Calu3 (cell line): ENCODE measurements at regions not wholly inside any gene's neighbourhood (a gene's known extent, or its start where the extent isn't known, plus 50 kb on each side); places are given as distances from the start of the nearest gene placed in this dataset.

Experiments
- BruUV-seq: library from RNA; stranded (reverse); fragments of 400-500 nt; replicated peaks from 2 replicates; lab custom pipeline; 2021; lab: Mats Ljungman, UMichigan
- CTCF ChIA-PET: fragments of 300-600 bp; sonication (Branson Sonifier 250); formaldehyde crosslinking; loops from one replicate; lab custom pipeline; 2022; ENCODE audit warnings: antibody characterized with exemption; lab: Charles Lee
- DNase-seq: peaks from one replicate; pipeline ENCODE4 v3.0.0; 2022
- H3K27ac Mint-ChIP-seq: one replicate; pipeline ENCODE4 v1.8.0; 2022; ENCODE audit warnings: mixed read lengths; ENCODE audit not compliant: unreplicated experiment
- H3K27me3 Mint-ChIP-seq: one replicate; pipeline ENCODE4 v1.8.0; 2022; ENCODE audit warnings: mixed read lengths; ENCODE audit not compliant: unreplicated experiment
- H3K36me3 Mint-ChIP-seq: one replicate; pipeline ENCODE4 v1.8.0; 2022; ENCODE audit warnings: mild to moderate bottlenecking, moderate library complexity, mixed read lengths; ENCODE audit not compliant: insufficient read depth, unreplicated experiment
- H3K4me1 Mint-ChIP-seq: one replicate; pipeline ENCODE4 v1.8.0; 2022; ENCODE audit warnings: mild to moderate bottlenecking, low read depth, mixed read lengths; ENCODE audit not compliant: unreplicated experiment
- H3K4me3 Mint-ChIP-seq: one replicate; pipeline ENCODE4 v1.8.0; 2022; ENCODE audit warnings: mild to moderate bottlenecking, low read depth, moderate library complexity, mixed read lengths; ENCODE audit not compliant: unreplicated experiment
- H3K9me3 Mint-ChIP-seq: one replicate; pipeline ENCODE4 v1.8.0; 2022; ENCODE audit warnings: low read depth, mixed read lengths; ENCODE audit not compliant: unreplicated experiment
- CTCF ChIP-seq: fragments of 200-600 bp; IDR thresholded peaks from one replicate; pipeline ENCODE4 v1.8.0; 2022; ENCODE audit warnings: antibody characterized with exemption; ENCODE audit not compliant: unreplicated experiment
- intact Hi-C: fragments of 100-400 bp; cut with micrococcal nuclease; formaldehyde crosslinking; loops from one replicate; pipeline ENCODE4 v1.10.0; 2022; ENCODE audit not compliant: unreplicated experiment

DNA sequence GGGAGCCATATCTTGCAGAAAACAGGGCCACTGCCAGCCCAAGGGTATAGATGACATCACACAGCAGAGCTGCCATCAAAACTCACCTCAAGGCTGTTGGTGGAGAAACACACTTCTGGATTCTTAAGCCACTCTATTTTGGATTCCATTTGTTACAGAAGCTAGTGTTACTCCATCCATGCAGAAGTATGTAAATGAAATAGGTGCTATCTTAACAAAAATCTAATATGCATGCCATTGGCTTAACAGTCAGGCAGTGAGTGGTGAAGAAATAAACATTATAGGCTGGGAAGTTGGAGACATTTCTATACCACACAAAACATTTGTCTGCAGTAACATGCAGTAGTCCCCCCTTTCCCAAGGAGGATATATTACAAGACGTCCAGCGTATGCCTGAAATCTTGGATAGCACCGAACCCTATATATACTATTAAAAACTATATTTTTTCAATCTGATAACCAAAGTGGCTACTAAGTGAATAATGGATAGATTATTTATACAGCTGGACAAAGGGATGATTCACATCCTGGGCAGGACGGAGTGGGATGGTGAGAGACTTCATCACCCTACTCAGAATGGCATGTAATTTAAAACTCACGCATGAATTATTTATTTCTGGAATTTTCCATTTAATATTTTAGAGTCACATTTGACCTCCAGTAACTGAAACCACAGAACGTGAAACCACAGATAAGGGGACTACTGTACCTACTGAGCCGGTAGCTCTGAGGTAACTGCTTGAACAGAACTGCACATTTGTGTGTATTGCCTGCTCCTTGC lies 160.0 kb upstream of the PLN start:
- no peak for TF ChIP-seq CTCF
- CTCF ChIA-PET: interaction anchor here (1.5 kb wide), 1 partner anchor 32 kb away, joined by 8 read pairs; no protein-coding TSS in a partner anchor
- peak; percentile 24 for DNase-seq
- intact Hi-C loops: no loop called here
- H3K27me3 Mint-ChIP-seq: no peaks in the 10 kb centered on the region
- no peak overlapping the region for H3K27ac Mint-ChIP-seq
- H3K36me3 Mint-ChIP-seq: peaks cover 4% of the 10 kb centered on the region
- H3K9me3 Mint-ChIP-seq: no peaks in the 10 kb centered on the region
- BruUV-seq: no TSS peak
- peaks cover 32% of the 10 kb centered on the region for H3K4me1 Mint-ChIP-seq
- no peak overlapping the region for H3K4me3 Mint-ChIP-seq

- Mint-ChIP-seq H3K4me3 (no peak overlapping the region), H3K9me3 (no peaks in the 10 kb centered on the region), H3K27ac (no peak overlapping the region), H3K27me3 (no peaks in the 10 kb centered on the region), H3K36me3 (peaks cover 4% of the 10 kb centered on the region), H3K4me1 (peaks cover 32% of the 10 kb centered on the region)
- no peak for DNase-seq
- intact Hi-C loops: no loop called here
- TF ChIP-seq CTCF: no peak
- no TSS peak for BruUV-seq
- CTCF ChIA-PET: no interaction called here
Observed at GRCh38 chr6:118391086-118391485, 157.0 kb upstream of the PLN start.

- no TSS peak for BruUV-seq
- Mint-ChIP-seq H3K27me3 (no peaks in the 10 kb centered on the region), H3K9me3 (peaks cover 3% of the 10 kb centered on the region), H3K4me1 (peaks cover 16% of the 10 kb centered on the region), H3K36me3 (no peaks in the 10 kb centered on the region), H3K4me3 (no peak overlapping the region), H3K27ac (no peak overlapping the region)
- no peak for TF ChIP-seq CTCF
- intact Hi-C loops: no loop called here
- CTCF ChIA-PET: no interaction called here
- DNase-seq: no peak
Observed at GRCh38 chr6:118394106-118394505, 154.0 kb upstream of the PLN start.

DNA sequence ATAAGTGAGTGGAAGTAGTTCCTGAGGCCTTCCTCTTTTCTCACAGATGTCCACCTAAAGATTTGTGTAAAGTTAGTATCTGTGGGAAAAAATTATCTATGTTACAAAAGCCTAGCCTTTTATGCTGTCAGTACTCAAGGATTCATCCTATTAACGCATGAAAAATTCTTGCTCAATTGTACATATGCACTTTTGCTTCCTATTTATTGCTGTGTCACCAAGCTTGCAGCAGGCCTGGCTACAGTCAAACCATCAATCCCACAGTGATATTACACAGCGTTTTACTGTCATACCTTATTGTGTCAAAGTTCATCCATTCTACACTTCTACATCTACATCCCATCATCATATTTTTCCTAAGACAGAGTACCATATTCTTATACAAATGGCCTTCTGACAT lies 151.1 kb upstream of the PLN start:
- CTCF ChIA-PET: interaction anchor here (0.6 kb wide), 1 partner anchor 671 kb away, joined by 5 read pairs; no protein-coding TSS in a partner anchor
- Mint-ChIP-seq H3K9me3 (peaks cover 3% of the 10 kb centered on the region), H3K27ac (no peak overlapping the region), H3K27me3 (no peaks in the 10 kb centered on the region), H3K4me3 (no peak overlapping the region), H3K4me1 (no peaks in the 10 kb centered on the region), H3K36me3 (no peaks in the 10 kb centered on the region)
- no TSS peak for BruUV-seq
- DNase-seq: no peak
- intact Hi-C loops: no loop called here
- no peak for TF ChIP-seq CTCF
